Glutamatergic neuron (in vitro differentiated cells): ENCODE measurements at regions not wholly inside any gene's neighbourhood (a gene's known extent, or its start where the extent isn't known, plus 50 kb on each side); places are given as distances from the start of the nearest gene placed in this dataset.
"Not testable (repeated sequence)": the region's sequence is repeated elsewhere in the genome, so short reads cannot be mapped to it uniquely, and the experiment has no call there.

Experiments used
- DNase-seq: peaks from one replicate; pipeline ENCODE4 v3.0.0; 2022
- H3K27ac Mint-ChIP-seq: one replicate; pipeline ENCODE4 v1.8.0; 2020; ENCODE audit warnings: mild to moderate bottlenecking, mixed read lengths, inconsistent platforms; ENCODE audit not compliant: unreplicated experiment
- H3K27me3 Mint-ChIP-seq: one replicate; pipeline ENCODE4 v1.8.0; 2020; ENCODE audit warnings: mild to moderate bottlenecking, moderate library complexity, mixed read lengths, inconsistent platforms; ENCODE audit not compliant: unreplicated experiment
- H3K36me3 Mint-ChIP-seq: one replicate; pipeline ENCODE4 v1.8.0; 2020; ENCODE audit warnings: mild to moderate bottlenecking, mixed read lengths, inconsistent platforms; ENCODE audit not compliant: unreplicated experiment
- H3K4me1 Mint-ChIP-seq: one replicate; pipeline ENCODE4 v1.8.0; 2020; ENCODE audit warnings: mild to moderate bottlenecking, low read depth, mixed read lengths, inconsistent platforms; ENCODE audit not compliant: unreplicated experiment
- H3K4me3 Mint-ChIP-seq: one replicate; pipeline ENCODE4 v1.8.0; 2020; ENCODE audit warnings: mild to moderate bottlenecking, mixed read lengths, inconsistent platforms; ENCODE audit not compliant: unreplicated experiment
- H3K9me3 Mint-ChIP-seq: one replicate; pipeline ENCODE4 v1.8.0; 2020; ENCODE audit warnings: mild to moderate bottlenecking, moderate library complexity, mixed read lengths, inconsistent platforms; ENCODE audit not compliant: unreplicated experiment
- CTCF ChIP-seq: fragments of 200-600 bp; sonication (generic); IDR thresholded peaks from one replicate; pipeline ENCODE4 v1.5.0; 2021; ENCODE audit not compliant: partially characterized antibody, unreplicated experiment

- H3K27me3 Mint-ChIP-seq, result peaks cover 3% of the 10 kb centered on the region
- no peaks in the 10 kb centered on the region for H3K9me3 Mint-ChIP-seq
- H3K27ac Mint-ChIP-seq, result no peak overlapping the region
- H3K4me1 Mint-ChIP-seq, result no peaks in the 10 kb centered on the region
- H3K36me3 Mint-ChIP-seq, result no peaks in the 10 kb centered on the region
- no peak for TF ChIP-seq CTCF
- no peak overlapping the region for H3K4me3 Mint-ChIP-seq
- no peak for DNase-seq
Measured at GRCh38 chr9:25117791-25118190, 560.5 kb downstream of the TUSC1 start.

- H3K27ac Mint-ChIP-seq, H3K4me3 Mint-ChIP-seq, DNase-seq, H3K27me3 Mint-ChIP-seq, H3K4me1 Mint-ChIP-seq, H3K36me3 Mint-ChIP-seq, H3K9me3 Mint-ChIP-seq: not testable (repeated sequence)
Measured at GRCh38 chr9:25102204-25102603, 556.5 kb upstream of the IZUMO3 start.

- Mint-ChIP-seq H3K27ac (no peak overlapping the region), H3K4me1 (peaks cover 13% of the 10 kb centered on the region), H3K4me3 (no peak overlapping the region), H3K36me3 (no peaks in the 10 kb centered on the region), H3K27me3 (no peaks in the 10 kb centered on the region), H3K9me3 (peaks cover under 1% of the 10 kb centered on the region)
- no peak for DNase-seq
- no peak for TF ChIP-seq CTCF
Measured at GRCh38 chr9:25094518-25094917, 548.8 kb upstream of the IZUMO3 start.

- DNase-seq, result no peak
- Mint-ChIP-seq H3K4me1 (no peaks in the 10 kb centered on the region), H3K9me3 (peaks cover 4% of the 10 kb centered on the region), H3K27ac (no peak overlapping the region), H3K36me3 (no peaks in the 10 kb centered on the region), H3K4me3 (no peak overlapping the region), H3K27me3 (no peaks in the 10 kb centered on the region)
- TF ChIP-seq CTCF, result no peak
Measured at GRCh38 chr9:25078202-25078601, 532.5 kb upstream of the IZUMO3 start.

- H3K4me1 Mint-ChIP-seq, result no peaks in the 10 kb centered on the region
- peaks cover 4% of the 10 kb centered on the region for H3K9me3 Mint-ChIP-seq
- DNase-seq, result no peak
- no peak for TF ChIP-seq CTCF
- H3K4me3 Mint-ChIP-seq, result no peak overlapping the region
- H3K36me3 Mint-ChIP-seq, result peaks cover 4% of the 10 kb centered on the region
- H3K27me3 Mint-ChIP-seq, result no peaks in the 10 kb centered on the region
- no peak overlapping the region for H3K27ac Mint-ChIP-seq
Measured at GRCh38 chr9:25048098-25048724, 502.5 kb upstream of the IZUMO3 start.

- H3K4me1 Mint-ChIP-seq, H3K9me3 Mint-ChIP-seq: not testable (repeated sequence)
Measured at GRCh38 chr9:25045469-25045868, 499.8 kb upstream of the IZUMO3 start.

More at GRCh38 chr9:25045469-25045868, 499.8 kb upstream of the IZUMO3 start:
- H3K36me3 Mint-ChIP-seq, DNase-seq, H3K27ac Mint-ChIP-seq, H3K4me3 Mint-ChIP-seq, H3K27me3 Mint-ChIP-seq: not testable (repeated sequence)
